Hepatocyte (in vitro differentiated cells): ENCODE measurements at regions not wholly inside any gene's neighbourhood (a gene's known extent, or its start where the extent isn't known, plus 50 kb on each side); places are given as distances from the start of the nearest gene placed in this dataset.

Experiments used
- DNase-seq: peaks from one replicate; pipeline ENCODE4 v3.0.0-alpha.2; 2016; ENCODE audit warnings: low spot score
- H2AFZ ChIP-seq: fragments of 200-600 bp; sonication (generic); 2 replicates; pipeline ENCODE4 v1.6.0; 2016; ENCODE audit warnings: antibody characterized with exemption, mild to moderate bottlenecking
- H3K27ac ChIP-seq: fragments of 200-600 bp; sonication (generic); 2 replicates; pipeline ENCODE4 v1.5.1; 2016; ENCODE audit warnings: mild to moderate bottlenecking
- H3K27me3 ChIP-seq: fragments of 200-600 bp; sonication (generic); 2 replicates; pipeline ENCODE4 v1.6.1; 2016
- H3K36me3 ChIP-seq: fragments of 200-600 bp; sonication (generic); replicated peaks from 2 replicates; pipeline ENCODE4 v1.5.1; 2016; ENCODE audit warnings: low read depth; ENCODE audit not compliant: insufficient read depth
- H3K4me1 ChIP-seq: fragments of 200-600 bp; sonication (generic); 2 replicates; pipeline ENCODE4 v1.5.1; 2016; ENCODE audit warnings: mild to moderate bottlenecking, moderate library complexity; ENCODE audit not compliant: insufficient read depth
- H3K4me2 ChIP-seq: fragments of 200-600 bp; sonication (generic); 2 replicates; pipeline ENCODE4 v1.6.0; 2016
- H3K4me3 ChIP-seq: fragments of 200-600 bp; sonication (generic); 2 replicates; pipeline ENCODE4 v1.5.1; 2016; ENCODE audit warnings: mild to moderate bottlenecking
- H3K79me2 ChIP-seq: fragments of 200-600 bp; sonication (generic); 2 replicates; pipeline ENCODE4 v1.6.0; 2017; ENCODE audit warnings: mild to moderate bottlenecking
- H3K9me2 ChIP-seq: fragments of 200-600 bp; sonication (generic); replicated peaks from 2 replicates; pipeline ENCODE4 v1.6.0; 2017; ENCODE audit warnings: mild to moderate bottlenecking; ENCODE audit not compliant: insufficient read depth
- H3K9me3 ChIP-seq: fragments of 200-600 bp; sonication (generic); 2 replicates; pipeline ENCODE4 v1.5.1; 2016; ENCODE audit warnings: low read depth, mild to moderate bottlenecking
- H4K20me1 ChIP-seq: fragments of 200-600 bp; sonication (generic); 2 replicates; pipeline ENCODE4 v1.6.0; 2016; ENCODE audit warnings: mild to moderate bottlenecking; ENCODE audit not compliant: insufficient read depth, poor library complexity, severe bottlenecking
- CTCF ChIP-seq: fragments of 200-600 bp; sonication (generic); IDR thresholded peaks from 2 replicates; pipeline ENCODE4 v1.5.1; 2016; ENCODE audit warnings: antibody characterized with exemption, mild to moderate bottlenecking; ENCODE audit not compliant: poor library complexity
- EZH2 ChIP-seq: fragments of 200-600 bp; sonication (generic); IDR thresholded peaks from 2 replicates; pipeline ENCODE4 v1.6.1; 2016; ENCODE audit warnings: antibody characterized with exemption, mild to moderate bottlenecking, borderline replicate concordance
- EZH2phosphoT487 ChIP-seq: fragments of 200-600 bp; sonication (generic); IDR thresholded peaks from one replicate; pipeline ENCODE4 v1.6.1; 2018; ENCODE audit warnings: antibody characterized with exemption, mild to moderate bottlenecking, low read depth, moderate library complexity; ENCODE audit not compliant: unreplicated experiment, severe bottlenecking
- WGBS: methylation state at CpG from one replicate; pipeline ENCODE4 v1.1.6; 2016; ENCODE audit warnings: low lambda C conversion rate; ENCODE audit errors: missing lambda C conversion rate; 5-methylcytosine and 5-hydroxymethylcytosine counted together

- H4K20me1 ChIP-seq: no peaks in the 10 kb centered on the region
- no peaks in the 10 kb centered on the region for H3K36me3 ChIP-seq
- no peak overlapping the region for H2AFZ ChIP-seq
- no peaks in the 10 kb centered on the region for H3K9me2 ChIP-seq
- H3K79me2 ChIP-seq: no peaks in the 10 kb centered on the region
- H3K4me2 ChIP-seq: no peak overlapping the region
- H3K9me3 ChIP-seq: no peaks in the 10 kb centered on the region
- peaks cover 12% of the 10 kb centered on the region for H3K4me1 ChIP-seq
- H3K27ac ChIP-seq: no peak overlapping the region
- no peak overlapping the region for H3K4me3 ChIP-seq
- H3K27me3 ChIP-seq: no peaks in the 10 kb centered on the region
- 40% methylated on average over 3 of the region's 3 CpGs for WGBS
- TF ChIP-seq EZH2phosphoT487 (no peak), EZH2 (no peak), CTCF (no peak)
- DNase-seq: no peak
These were observed 181.5 kb upstream of the PELI2 start for GRCh38 chr14:55936691-55937090.

- Histone ChIP-seq H3K36me3 (no peaks in the 10 kb centered on the region), H3K79me2 (no peaks in the 10 kb centered on the region), H3K4me1 (peaks cover 12% of the 10 kb centered on the region), H3K4me3 (no peak overlapping the region), H3K9me3 (no peaks in the 10 kb centered on the region), H3K27ac (peak overlapping the region; percentile 12), H3K4me2 (no peak overlapping the region), H4K20me1 (no peaks in the 10 kb centered on the region), H2AFZ (no peak overlapping the region), H3K9me2 (no peaks in the 10 kb centered on the region), H3K27me3 (no peaks in the 10 kb centered on the region)
- TF ChIP-seq CTCF: no peak
- TF ChIP-seq EZH2: no peak
- TF ChIP-seq EZH2phosphoT487: no peak
- DNase-seq: peak; percentile 30
- WGBS: 81% methylated on average over 10 of the region's 10 CpGs
These were observed 179.9 kb upstream of the PELI2 start for GRCh38 chr14:55938249-55938791.

GRCh38 chr14:55942076-55942654 lies 176.0 kb upstream of the PELI2 start:
- Histone ChIP-seq H3K4me1 (peaks cover 12% of the 10 kb centered on the region), H3K9me3 (no peaks in the 10 kb centered on the region), H3K27ac (no peak overlapping the region), H2AFZ (no peak overlapping the region), H4K20me1 (no peaks in the 10 kb centered on the region), H3K36me3 (no peaks in the 10 kb centered on the region), H3K9me2 (no peaks in the 10 kb centered on the region), H3K27me3 (no peaks in the 10 kb centered on the region), H3K79me2 (no peaks in the 10 kb centered on the region), H3K4me3 (no peak overlapping the region), H3K4me2 (no peak overlapping the region)
- WGBS: 93% methylated on average over 4 of the region's 4 CpGs
- no peak for DNase-seq
- TF ChIP-seq EZH2phosphoT487 (no peak), CTCF (no peak), EZH2 (no peak)
